Fibroblast of lung (primary cell): ENCODE measurements at regions not wholly inside any gene's neighbourhood (a gene's known extent, or its start where the extent isn't known, plus 50 kb on each side); places are given as distances from the start of the nearest gene placed in this dataset.

ENCODE experiments used
- DNase-seq, 2 donors: peaks; one replicate each; pipeline versions ENCODE4 v3.0.0 to v3.0.0-alpha.2; 2010; ENCODE audit warnings: low read depth in 2 of 2
- H2AFZ ChIP-seq: 2 replicates; pipeline ENCODE4 v1.5.1; 2012; ENCODE audit warnings: low read length, control low read depth, inconsistent platforms
- H3K27ac ChIP-seq: 2 replicates; pipeline ENCODE4 v1.5.1; 2011; ENCODE audit warnings: low read length, control low read depth; ENCODE audit not compliant: insufficient read depth
- H3K27me3 ChIP-seq: 2 replicates; pipeline ENCODE4 v1.5.1; 2011; ENCODE audit warnings: mild to moderate bottlenecking, low read length; ENCODE audit not compliant: control insufficient read depth, insufficient read depth
- H3K36me3 ChIP-seq: 2 replicates; pipeline ENCODE4 v1.5.1; 2011; ENCODE audit warnings: low read length; ENCODE audit not compliant: control insufficient read depth, insufficient read depth
- H3K4me1 ChIP-seq: 2 replicates; pipeline ENCODE4 v1.5.1; 2011; ENCODE audit warnings: low read length; ENCODE audit not compliant: control insufficient read depth, insufficient read depth; ENCODE audit errors: extremely low read depth
- H3K4me2 ChIP-seq: 2 replicates; pipeline ENCODE4 v1.5.1; 2011; ENCODE audit warnings: low read length, control low read depth; ENCODE audit not compliant: insufficient read depth; ENCODE audit errors: extremely low read depth
- H3K4me3 ChIP-seq, 4 experiments: fragments of 200-600 bp in 1 of 4; sonication (generic) in 1 of 4; replicated peaks in 1 of 4; 2 replicates each; pipeline ENCODE4 v1.5.1; 2011 to 2016; ENCODE audit warnings: low read length in 4 of 4, low read depth in 3 of 4, mild to moderate bottlenecking in 3 of 4, control low read depth in 2 of 4, inconsistent platforms in 1 of 4, mixed read lengths in 1 of 4; ENCODE audit not compliant: insufficient read depth in 1 of 4; ENCODE audit errors: control extremely low read depth in 1 of 4
- H3K79me2 ChIP-seq: 2 replicates; pipeline ENCODE4 v1.5.1; 2012; ENCODE audit warnings: mild to moderate bottlenecking, low read length, inconsistent platforms; ENCODE audit not compliant: control insufficient read depth, insufficient read depth
- H3K9ac ChIP-seq: 2 replicates; pipeline ENCODE4 v1.5.1; 2011; ENCODE audit warnings: mild to moderate bottlenecking, low read length, control low read depth; ENCODE audit not compliant: insufficient read depth
- H3K9me3 ChIP-seq: 2 replicates; pipeline ENCODE4 v1.5.1; 2012; ENCODE audit warnings: low read depth, low read length; ENCODE audit not compliant: control insufficient read depth, insufficient read depth
- H4K20me1 ChIP-seq: 2 replicates; pipeline ENCODE4 v1.5.1; 2011; ENCODE audit warnings: low read length; ENCODE audit not compliant: control insufficient read depth, insufficient read depth; ENCODE audit errors: extremely low read depth
- EZH2 ChIP-seq: IDR thresholded peaks from 2 replicates; pipeline ENCODE4 v1.5.1; 2012; ENCODE audit warnings: low read length, control low read depth, mild to moderate bottlenecking; ENCODE audit errors: missing control alignments
- TF ChIP-seq, protein P1 (sequence below), 2 donors: IDR thresholded peaks in 1 of 2; conservative IDR thresholded peaks in 1 of 2; 1 replicate in 1 of 2; 2 replicates in 1 of 2; pipeline ENCODE4 v1.5.1; 2011 to 2012; ENCODE audit warnings: low read length in 2 of 2, control low read depth in 1 of 2, inconsistent platforms in 1 of 2, low read depth in 1 of 2, mild to moderate bottlenecking in 1 of 2

DNA sequence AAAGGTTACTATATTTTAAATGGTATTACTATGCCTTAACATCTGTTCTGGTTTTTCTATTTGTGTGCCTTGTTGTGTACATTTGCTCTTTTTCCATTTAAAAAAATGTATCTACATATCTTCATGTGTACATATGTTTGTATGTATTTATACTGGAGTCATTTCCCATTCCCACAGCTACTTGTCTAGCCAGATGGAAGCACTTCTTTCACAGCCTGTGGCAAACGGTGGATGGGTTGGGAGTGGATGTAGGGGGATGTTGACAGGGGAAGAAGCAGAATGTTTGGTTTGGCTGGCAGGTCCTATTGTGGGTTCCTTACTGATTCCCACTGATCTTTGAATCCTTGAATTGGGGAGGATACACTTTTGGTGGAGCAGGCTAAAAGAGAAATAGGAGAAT is 93.6 kb upstream of the CNTNAP4 start:
- no peak overlapping the region for H3K9ac ChIP-seq
- no peak overlapping the region for H3K4me2 ChIP-seq
- no peak overlapping the region for H3K4me3 ChIP-seq
- no peaks in the 10 kb centered on the region for H3K27me3 ChIP-seq
- TF ChIP-seq, protein P1, sequence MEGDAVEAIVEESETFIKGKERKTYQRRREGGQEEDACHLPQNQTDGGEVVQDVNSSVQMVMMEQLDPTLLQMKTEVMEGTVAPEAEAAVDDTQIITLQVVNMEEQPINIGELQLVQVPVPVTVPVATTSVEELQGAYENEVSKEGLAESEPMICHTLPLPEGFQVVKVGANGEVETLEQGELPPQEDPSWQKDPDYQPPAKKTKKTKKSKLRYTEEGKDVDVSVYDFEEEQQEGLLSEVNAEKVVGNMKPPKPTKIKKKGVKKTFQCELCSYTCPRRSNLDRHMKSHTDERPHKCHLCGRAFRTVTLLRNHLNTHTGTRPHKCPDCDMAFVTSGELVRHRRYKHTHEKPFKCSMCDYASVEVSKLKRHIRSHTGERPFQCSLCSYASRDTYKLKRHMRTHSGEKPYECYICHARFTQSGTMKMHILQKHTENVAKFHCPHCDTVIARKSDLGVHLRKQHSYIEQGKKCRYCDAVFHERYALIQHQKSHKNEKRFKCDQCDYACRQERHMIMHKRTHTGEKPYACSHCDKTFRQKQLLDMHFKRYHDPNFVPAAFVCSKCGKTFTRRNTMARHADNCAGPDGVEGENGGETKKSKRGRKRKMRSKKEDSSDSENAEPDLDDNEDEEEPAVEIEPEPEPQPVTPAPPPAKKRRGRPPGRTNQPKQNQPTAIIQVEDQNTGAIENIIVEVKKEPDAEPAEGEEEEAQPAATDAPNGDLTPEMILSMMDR (conservative IDR thresholded peaks at IDR 0.05 in 1 of 2, IDR thresholded peaks at IDR 0.05 in 1 of 2; ENCODE audit: low read depth in 1 of 2, low read length in 2 of 2) = no peak
- TF ChIP-seq EZH2 = no peak
- H3K4me1 ChIP-seq = no peaks in the 10 kb centered on the region
- H3K36me3 ChIP-seq = no peaks in the 10 kb centered on the region
- H3K9me3 ChIP-seq = no peaks in the 10 kb centered on the region
- no peak for DNase-seq
- no peaks in the 10 kb centered on the region for H4K20me1 ChIP-seq
- H3K79me2 ChIP-seq = no peaks in the 10 kb centered on the region
- H3K27ac ChIP-seq = no peak overlapping the region
- no peak overlapping the region for H2AFZ ChIP-seq

- Histone ChIP-seq H3K4me3 (no peak overlapping the region), H3K27me3 (no peaks in the 10 kb centered on the region), H4K20me1 (no peaks in the 10 kb centered on the region), H3K4me1 (no peaks in the 10 kb centered on the region), H3K4me2 (no peak overlapping the region), H3K9me3 (no peaks in the 10 kb centered on the region), H3K36me3 (no peaks in the 10 kb centered on the region), H3K79me2 (no peaks in the 10 kb centered on the region), H3K27ac (no peak overlapping the region), H3K9ac (no peak overlapping the region), H2AFZ (no peak overlapping the region)
- no peak for DNase-seq
- TF ChIP-seq, protein P1 (conservative IDR thresholded peaks at IDR 0.05 in 1 of 2, IDR thresholded peaks at IDR 0.05 in 1 of 2; ENCODE audit: low read depth in 1 of 2, low read length in 2 of 2) = no peak
- no peak for TF ChIP-seq EZH2
Measured at GRCh38 chr16:76190057-76190456, 87.1 kb upstream of the CNTNAP4 start.

DNA sequence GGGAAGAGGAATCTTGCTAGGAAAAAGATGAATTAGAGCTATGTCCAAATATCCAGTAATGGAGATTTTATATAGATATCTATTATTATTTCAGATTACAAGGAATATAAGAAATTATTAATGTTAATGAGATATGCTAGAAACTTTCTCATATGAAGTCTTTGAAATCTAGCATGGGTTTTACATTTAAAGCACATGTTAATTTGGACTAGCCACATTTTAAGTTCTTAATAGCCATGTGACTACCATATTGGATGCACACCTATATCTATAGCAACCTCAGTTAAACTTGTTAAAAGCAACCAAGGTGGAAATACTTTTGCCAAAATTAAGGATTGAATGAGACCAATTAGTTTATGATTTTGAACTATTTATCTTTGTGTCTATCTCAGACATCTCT is 86.7 kb upstream of the CNTNAP4 start:
- TF ChIP-seq, protein P1 (conservative IDR thresholded peaks at IDR 0.05 in 1 of 2, IDR thresholded peaks at IDR 0.05 in 1 of 2; ENCODE audit: low read depth in 1 of 2, low read length in 2 of 2) = no peak
- no peak for TF ChIP-seq EZH2
- H3K27ac ChIP-seq = no peak overlapping the region

More for the DNA sequence above, 86.7 kb upstream of the CNTNAP4 start:
- no peaks in the 10 kb centered on the region for H3K9me3 ChIP-seq
- DNase-seq = no peak
- H4K20me1 ChIP-seq = no peaks in the 10 kb centered on the region
- no peak overlapping the region for H3K4me3 ChIP-seq
- H3K36me3 ChIP-seq = no peaks in the 10 kb centered on the region
- H3K9ac ChIP-seq = no peak overlapping the region
- no peaks in the 10 kb centered on the region for H3K27me3 ChIP-seq
- no peaks in the 10 kb centered on the region for H3K4me1 ChIP-seq
- H2AFZ ChIP-seq = no peak overlapping the region
- no peak overlapping the region for H3K4me2 ChIP-seq
- no peaks in the 10 kb centered on the region for H3K79me2 ChIP-seq
